ENCODE measurements at regions not wholly inside any gene's neighbourhood (a gene's known extent, or its start where the extent isn't known, plus 50 kb on each side); places are given as distances from the start of the nearest gene placed in this dataset.

DNA sequence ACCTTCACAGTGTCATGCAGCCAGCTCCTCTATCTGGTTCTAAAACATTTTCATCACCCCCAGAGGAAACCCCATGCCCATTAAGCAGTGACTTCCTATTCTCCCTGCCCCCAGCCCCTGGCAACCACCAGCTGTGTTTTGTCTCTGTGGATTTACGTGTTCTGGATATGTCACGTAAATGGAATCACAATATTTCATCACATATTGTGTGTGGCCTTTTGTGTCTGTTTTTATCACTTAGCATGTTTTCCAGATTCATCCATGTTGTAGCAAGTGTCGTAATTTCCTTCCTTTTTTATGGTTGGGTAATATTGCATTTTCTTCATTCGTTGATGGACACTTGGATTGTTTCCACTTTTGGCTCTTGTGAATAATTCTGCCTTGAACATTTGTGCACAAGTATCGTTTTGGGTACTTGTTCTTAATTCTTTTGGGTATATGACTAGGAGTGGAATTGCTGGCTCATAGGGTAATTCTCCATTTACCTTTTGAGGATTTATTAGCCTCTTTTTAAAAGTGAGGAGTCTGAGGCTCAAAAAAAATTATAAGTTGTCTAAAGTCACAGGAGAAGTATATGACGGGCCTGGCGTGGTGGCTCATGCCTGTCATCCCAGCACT lies 127.0 kb downstream of the MRPS6 start:
- no peak overlapping the region for H3K4me3 ChIP-seq
- DNase-seq (ENCODE audit: low read depth in 1 of 2, low spot score in 1 of 2) (no peak), FAIRE-seq (no peak), ATAC-seq (no peak)
- WGBS (ENCODE audit: missing lambda C conversion rate), result 90% methylated on average over 7 of the region's 7 CpGs
- no peaks in the 10 kb centered on the region for H3K4me1 ChIP-seq
- ChIA-PET CTCF (interaction anchor here (1.8 to 5.0 kb wide), 3 partner anchors 8 to 276 kb away, joined by 8 to 53 read pairs (median 16); no protein-coding TSS in a partner anchor), POLR2A (interaction anchor here (1.8 kb wide), 1 partner anchor 127 kb away, joined by 7 read pairs; the partner anchor contains the start of genes MRPS6 and SLC5A3)
- no peak overlapping the region for H3K27ac ChIP-seq
- no peak for TF ChIP-seq RNF2 (IDR thresholded peaks at IDR 0.05; ENCODE audit: borderline replicate concordance, low read depth)
- no peak overlapping the region for H3K4me2 ChIP-seq
- H3K9me3 ChIP-seq, result no peaks in the 10 kb centered on the region

DNA sequence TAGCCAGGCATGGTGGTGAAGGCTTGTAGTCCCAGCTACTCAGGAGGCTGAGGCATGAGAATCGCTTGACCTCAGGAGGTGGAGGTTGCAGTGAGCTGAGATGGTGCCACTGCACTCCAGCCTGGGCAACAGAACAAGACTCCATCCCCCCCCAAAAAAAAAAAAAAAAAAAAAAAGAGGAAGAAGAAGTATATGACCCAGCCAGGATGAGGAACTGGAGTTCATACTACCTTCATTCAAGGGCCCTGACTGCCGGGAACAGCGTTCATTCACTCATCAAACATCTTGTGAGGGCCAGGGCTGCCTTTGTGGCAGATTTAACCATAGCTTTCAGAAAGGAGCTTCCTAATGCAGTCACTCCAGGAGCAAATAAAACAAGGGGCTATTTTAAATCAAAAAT lies 127.6 kb downstream of the MRPS6 start:
- no peak for ATAC-seq
- 99% methylated on average over 3 of the region's 3 CpGs for WGBS (ENCODE audit: missing lambda C conversion rate)
- Histone ChIP-seq H3K4me1 (peaks cover 3% of the 10 kb centered on the region; the same call in 2 of the 3 replicates), H3K4me3 (no peak overlapping the region), H3K4me2 (peak overlapping the region; percentile 69), H3K9me3 (no peaks in the 10 kb centered on the region), H3K27ac (peak overlapping the region in 1 of 2 experiments; percentile 95; a peak in 3 of 6 replicates)
- FAIRE-seq, result no peak
- no peak for DNase-seq (ENCODE audit: low read depth in 1 of 2, low spot score in 1 of 2)
- POLR2A ChIA-PET, result interaction anchor here (0.7 to 1.8 kb wide), 2 partner anchors 128 to 253 kb away, joined by 5 to 7 read pairs; partner anchors contain the start of genes MRPS6 and SLC5A3
- TF ChIP-seq, protein P1, sequence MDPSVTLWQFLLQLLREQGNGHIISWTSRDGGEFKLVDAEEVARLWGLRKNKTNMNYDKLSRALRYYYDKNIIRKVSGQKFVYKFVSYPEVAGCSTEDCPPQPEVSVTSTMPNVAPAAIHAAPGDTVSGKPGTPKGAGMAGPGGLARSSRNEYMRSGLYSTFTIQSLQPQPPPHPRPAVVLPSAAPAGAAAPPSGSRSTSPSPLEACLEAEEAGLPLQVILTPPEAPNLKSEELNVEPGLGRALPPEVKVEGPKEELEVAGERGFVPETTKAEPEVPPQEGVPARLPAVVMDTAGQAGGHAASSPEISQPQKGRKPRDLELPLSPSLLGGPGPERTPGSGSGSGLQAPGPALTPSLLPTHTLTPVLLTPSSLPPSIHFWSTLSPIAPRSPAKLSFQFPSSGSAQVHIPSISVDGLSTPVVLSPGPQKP (IDR thresholded peaks at IDR 0.05; ENCODE audit: low read depth, low read length), result no peak
- TF ChIP-seq FOSB (CRISPR knock-in tag; IDR thresholded peaks at IDR 0.05), result no peak
- no peak for TF ChIP-seq NR3C1 (IDR thresholded peaks at IDR 0.05)
- TF ChIP-seq MAFK (IDR thresholded peaks at IDR 0.05; ENCODE audit: partially characterized antibody), result no peak
- no peak for TF ChIP-seq MYC (IDR thresholded peaks at IDR 0.05; ENCODE audit: borderline replicate concordance, low read length)
- no peak for TF ChIP-seq CHD2 (IDR thresholded peaks at IDR 0.05; ENCODE audit: low read length, partially characterized antibody)
- TF ChIP-seq RAD21 (conservative IDR thresholded peaks at IDR 0.05 in 1 of 2, IDR thresholded peaks at IDR 0.05 in 1 of 2), result no peak
- TF ChIP-seq, protein P2, sequence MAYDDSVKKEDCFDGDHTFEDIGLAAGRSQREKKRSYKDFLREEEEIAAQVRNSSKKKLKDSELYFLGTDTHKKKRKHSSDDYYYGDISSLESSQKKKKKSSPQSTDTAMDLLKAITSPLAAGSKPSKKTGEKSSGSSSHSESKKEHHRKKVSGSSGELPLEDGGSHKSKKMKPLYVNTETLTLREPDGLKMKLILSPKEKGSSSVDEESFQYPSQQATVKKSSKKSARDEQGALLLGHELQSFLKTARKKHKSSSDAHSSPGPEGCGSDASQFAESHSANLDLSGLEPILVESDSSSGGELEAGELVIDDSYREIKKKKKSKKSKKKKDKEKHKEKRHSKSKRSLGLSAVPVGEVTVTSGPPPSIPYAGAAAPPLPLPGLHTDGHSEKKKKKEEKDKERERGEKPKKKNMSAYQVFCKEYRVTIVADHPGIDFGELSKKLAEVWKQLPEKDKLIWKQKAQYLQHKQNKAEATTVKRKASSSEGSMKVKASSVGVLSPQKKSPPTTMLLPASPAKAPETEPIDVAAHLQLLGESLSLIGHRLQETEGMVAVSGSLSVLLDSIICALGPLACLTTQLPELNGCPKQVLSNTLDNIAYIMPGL (CRISPR knock-in tag; IDR thresholded peaks at IDR 0.05; ENCODE audit: borderline replicate concordance), result no peak
- no peak for TF ChIP-seq BHLHE40 (IDR thresholded peaks at IDR 0.05; ENCODE audit: low read depth, low read length)
- TF ChIP-seq HDAC2 (IDR thresholded peaks at IDR 0.05), result no peak
- TF ChIP-seq ZFP36 (IDR thresholded peaks at IDR 0.05; ENCODE audit: borderline replicate concordance, partially characterized antibody), result no peak
- no peak for TF ChIP-seq RARB (CRISPR knock-in tag; IDR thresholded peaks at IDR 0.05)
- no peak for TF ChIP-seq RNF2 (IDR thresholded peaks at IDR 0.05; ENCODE audit: borderline replicate concordance, low read depth)
- no peak for TF ChIP-seq EP300 (IDR thresholded peaks at IDR 0.05)
- TF ChIP-seq, protein P3, sequence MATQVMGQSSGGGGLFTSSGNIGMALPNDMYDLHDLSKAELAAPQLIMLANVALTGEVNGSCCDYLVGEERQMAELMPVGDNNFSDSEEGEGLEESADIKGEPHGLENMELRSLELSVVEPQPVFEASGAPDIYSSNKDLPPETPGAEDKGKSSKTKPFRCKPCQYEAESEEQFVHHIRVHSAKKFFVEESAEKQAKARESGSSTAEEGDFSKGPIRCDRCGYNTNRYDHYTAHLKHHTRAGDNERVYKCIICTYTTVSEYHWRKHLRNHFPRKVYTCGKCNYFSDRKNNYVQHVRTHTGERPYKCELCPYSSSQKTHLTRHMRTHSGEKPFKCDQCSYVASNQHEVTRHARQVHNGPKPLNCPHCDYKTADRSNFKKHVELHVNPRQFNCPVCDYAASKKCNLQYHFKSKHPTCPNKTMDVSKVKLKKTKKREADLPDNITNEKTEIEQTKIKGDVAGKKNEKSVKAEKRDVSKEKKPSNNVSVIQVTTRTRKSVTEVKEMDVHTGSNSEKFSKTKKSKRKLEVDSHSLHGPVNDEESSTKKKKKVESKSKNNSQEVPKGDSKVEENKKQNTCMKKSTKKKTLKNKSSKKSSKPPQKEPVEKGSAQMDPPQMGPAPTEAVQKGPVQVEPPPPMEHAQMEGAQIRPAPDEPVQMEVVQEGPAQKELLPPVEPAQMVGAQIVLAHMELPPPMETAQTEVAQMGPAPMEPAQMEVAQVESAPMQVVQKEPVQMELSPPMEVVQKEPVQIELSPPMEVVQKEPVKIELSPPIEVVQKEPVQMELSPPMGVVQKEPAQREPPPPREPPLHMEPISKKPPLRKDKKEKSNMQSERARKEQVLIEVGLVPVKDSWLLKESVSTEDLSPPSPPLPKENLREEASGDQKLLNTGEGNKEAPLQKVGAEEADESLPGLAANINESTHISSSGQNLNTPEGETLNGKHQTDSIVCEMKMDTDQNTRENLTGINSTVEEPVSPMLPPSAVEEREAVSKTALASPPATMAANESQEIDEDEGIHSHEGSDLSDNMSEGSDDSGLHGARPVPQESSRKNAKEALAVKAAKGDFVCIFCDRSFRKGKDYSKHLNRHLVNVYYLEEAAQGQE (IDR thresholded peaks at IDR 0.05), result no peak
- TF ChIP-seq SMC3 (IDR thresholded peaks at IDR 0.05), result no peak
- TF ChIP-seq ZSCAN20 (CRISPR knock-in tag; IDR thresholded peaks at IDR 0.05), result no peak
- TF ChIP-seq, protein P4, sequence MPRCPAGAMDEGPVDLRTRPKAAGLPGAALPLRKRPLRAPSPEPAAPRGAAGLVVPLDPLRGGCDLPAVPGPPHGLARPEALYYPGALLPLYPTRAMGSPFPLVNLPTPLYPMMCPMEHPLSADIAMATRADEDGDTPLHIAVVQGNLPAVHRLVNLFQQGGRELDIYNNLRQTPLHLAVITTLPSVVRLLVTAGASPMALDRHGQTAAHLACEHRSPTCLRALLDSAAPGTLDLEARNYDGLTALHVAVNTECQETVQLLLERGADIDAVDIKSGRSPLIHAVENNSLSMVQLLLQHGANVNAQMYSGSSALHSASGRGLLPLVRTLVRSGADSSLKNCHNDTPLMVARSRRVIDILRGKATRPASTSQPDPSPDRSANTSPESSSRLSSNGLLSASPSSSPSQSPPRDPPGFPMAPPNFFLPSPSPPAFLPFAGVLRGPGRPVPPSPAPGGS (IDR thresholded peaks at IDR 0.05), result no peak
- no peak for TF ChIP-seq KDM1A (IDR thresholded peaks at IDR 0.05; ENCODE audit: low read depth)
- CTCF ChIA-PET, result interaction anchor here (1.1 to 5.0 kb wide), 4 partner anchors 8 to 277 kb away, joined by 3 to 53 read pairs (median 6); no protein-coding TSS in a partner anchor
